Fibroblast of skin of scalp (primary cell): ENCODE measurements at regions not wholly inside any gene's neighbourhood (a gene's known extent, or its start where the extent isn't known, plus 50 kb on each side); places are given as distances from the start of the nearest gene placed in this dataset.
"Not testable (repeated sequence)": the region's sequence is repeated elsewhere in the genome, so short reads cannot be mapped to it uniquely, and the experiment has no call there.

Source experiments
- DNase-seq: peaks from one replicate; pipeline ENCODE4 v3.0.0-alpha.2; 2013

- no peak for DNase-seq
These were observed 74.5 kb upstream of the MEGF10 start for GRCh38 chr5:127216143-127216542.

- DNase-seq, result no peak
These were observed 73.5 kb upstream of the MEGF10 start for GRCh38 chr5:127216898-127217675.

GRCh38 chr5:127221936-127222335 lies 68.7 kb upstream of the MEGF10 start:
- not testable (repeated sequence) for DNase-seq

- not testable (repeated sequence) for DNase-seq
These were observed 67.9 kb upstream of the MEGF10 start for GRCh38 chr5:127222571-127223156.

- DNase-seq, result no peak
These were observed 67.2 kb upstream of the MEGF10 start for GRCh38 chr5:127223256-127223974.

DNA sequence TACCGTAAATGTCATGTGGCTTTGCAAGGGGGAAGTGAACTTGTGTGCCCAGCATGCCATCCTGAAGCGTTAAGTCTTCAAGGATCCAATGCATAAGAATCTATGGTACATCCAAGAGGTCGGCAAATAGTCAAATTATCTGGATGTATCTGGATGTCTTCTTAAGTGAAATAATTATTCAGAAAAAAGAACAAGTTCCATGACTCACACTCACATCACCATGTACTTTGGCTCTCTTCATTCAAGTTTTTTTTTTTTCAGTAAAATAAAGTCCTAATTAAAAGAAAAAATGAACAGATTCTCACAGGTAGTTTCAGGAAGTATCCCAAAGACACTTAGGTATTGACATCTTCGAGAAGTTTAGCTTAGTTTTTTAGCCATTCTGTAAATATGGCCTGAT lies 62.7 kb upstream of the MEGF10 start:
- no peak for DNase-seq

- no peak for DNase-seq
These were observed 61.9 kb upstream of the MEGF10 start for GRCh38 chr5:127228540-127229184.

DNA sequence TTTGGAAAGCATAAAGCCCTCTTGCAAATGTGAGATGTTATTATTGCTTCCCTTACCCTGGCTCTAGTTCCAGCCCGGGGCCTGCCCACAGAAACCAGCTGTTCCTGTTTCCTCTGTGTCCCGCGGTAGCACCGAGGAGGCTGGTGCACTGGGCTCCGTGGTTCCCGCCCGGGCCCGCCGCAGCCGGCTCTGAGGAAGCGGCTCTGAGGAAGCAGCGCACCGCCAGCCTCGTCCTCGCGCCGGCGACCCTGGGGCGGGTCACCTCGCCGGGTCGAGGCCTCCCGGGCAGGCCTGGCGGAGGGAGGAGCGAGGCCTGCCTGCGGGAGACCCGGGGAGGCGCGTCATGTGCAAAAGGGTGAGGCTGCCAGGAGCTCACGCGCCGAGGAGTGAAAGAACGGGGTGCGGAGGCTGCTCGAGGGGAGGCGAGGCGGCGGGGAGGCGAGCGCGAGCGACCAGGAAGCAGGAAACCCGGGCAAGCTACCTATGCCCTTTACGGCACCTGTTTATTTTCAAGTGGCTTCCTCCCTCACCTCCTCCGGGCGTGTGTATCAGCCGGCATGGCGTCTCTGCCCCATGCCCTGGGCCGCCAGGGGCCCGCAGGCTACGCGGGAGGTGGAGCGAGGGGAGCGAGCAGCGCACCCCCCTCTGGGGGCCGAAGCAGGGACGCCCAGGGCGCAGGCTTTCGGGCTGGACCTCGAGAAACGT lies 61.3 kb upstream of the MEGF10 start:
- DNase-seq, result peak; percentile 23

DNA sequence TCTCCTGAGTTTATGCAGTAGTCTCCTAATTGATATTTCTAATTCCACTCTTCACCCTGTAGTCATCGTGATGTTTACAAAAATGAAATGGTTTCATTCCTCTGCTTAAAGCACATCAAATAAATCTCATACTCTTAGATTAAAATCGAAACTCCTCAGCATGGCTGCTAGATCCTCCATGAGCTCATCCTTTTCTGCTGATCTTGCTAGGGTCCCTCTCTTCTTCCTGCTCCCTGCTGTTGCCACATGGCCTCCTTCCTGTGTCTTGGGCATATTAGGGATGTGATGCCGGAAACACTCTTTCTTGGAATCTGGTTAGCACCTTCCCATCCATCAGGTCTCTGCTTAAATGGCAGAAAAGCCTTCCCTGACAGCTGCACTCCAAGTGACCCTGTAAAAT lies 59.5 kb upstream of the MEGF10 start:
- no peak for DNase-seq

- no peak for DNase-seq
These were observed 57.0 kb upstream of the MEGF10 start for GRCh38 chr5:127233590-127233989.

GRCh38 chr5:127235136-127235535 lies 55.5 kb upstream of the MEGF10 start:
- no peak for DNase-seq

DNA sequence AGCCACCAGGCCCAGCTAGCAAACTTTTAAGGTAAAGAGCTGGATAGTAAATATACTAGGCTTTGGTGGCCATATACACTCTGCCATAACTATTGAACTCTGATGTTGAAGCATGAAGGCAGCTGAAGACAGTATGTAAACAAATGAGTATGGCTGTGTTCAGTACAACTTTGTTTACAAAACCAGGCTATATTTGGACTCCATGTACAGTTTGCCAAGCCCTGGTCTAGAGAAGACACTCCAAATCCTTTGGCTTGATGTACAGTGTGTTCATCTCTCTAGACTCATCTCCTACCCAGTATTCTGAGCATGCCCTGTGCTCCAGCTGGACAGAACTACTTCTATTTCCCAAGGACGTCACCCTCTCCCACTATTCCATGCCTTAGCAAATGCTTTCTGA lies 54.3 kb upstream of the MEGF10 start:
- DNase-seq, result no peak
